ENCODE measurements at regions not wholly inside any gene's neighbourhood (a gene's known extent, or its start where the extent isn't known, plus 50 kb on each side); places are given as distances from the start of the nearest gene placed in this dataset.

DNA sequence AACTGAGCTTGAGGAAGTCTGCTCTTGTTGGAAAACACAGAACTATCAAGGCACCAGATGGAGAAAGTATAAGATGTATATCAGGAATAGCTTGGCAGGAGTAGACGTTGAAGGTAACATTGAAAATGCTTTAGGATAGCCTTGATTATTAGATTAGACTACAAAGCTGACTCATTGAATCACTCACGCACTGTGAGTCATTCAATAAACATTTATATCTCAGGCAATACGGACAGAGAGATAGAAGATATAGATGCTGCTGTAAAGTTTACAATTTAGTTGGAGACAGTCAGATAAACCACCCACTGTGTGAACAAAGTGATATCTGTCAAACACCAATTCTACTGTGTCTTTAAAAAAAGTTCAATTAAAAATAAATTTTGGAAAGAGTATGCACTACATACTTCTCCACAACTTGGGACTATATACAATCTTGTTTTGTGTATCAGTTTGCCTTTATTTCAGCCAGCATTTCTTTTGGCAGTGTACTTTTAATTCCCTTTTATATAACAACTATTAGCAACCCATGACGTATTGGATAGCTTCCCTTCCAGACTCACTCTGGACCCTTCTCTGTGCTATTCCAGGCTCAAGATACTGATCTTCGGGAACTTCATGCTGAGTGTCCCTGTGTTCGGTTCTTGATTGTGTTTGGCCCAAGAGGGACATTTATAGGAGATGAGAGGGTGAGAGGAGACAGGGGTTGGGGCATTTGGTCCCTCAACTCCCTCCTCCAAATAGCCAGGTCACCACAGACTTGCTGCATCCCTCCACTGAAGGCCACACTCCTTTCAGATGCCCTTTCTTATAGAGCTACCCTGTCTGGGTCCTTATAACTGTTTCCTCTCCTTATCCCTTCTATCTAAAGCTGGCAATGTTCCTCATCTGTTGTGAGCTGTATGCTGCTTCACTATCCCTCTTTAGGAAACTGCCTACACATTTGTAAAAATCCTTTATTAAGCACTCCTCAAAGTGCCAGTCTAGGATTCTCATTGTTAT is 176.6 kb upstream of the PTPRK start:
- WGBS, 5 donors = 77 to 89% (median 80%) methylated on average over 6 of the region's 6 CpGs
- no peak for DNase-seq
- no peak overlapping the region for H3K27ac ChIP-seq
- no peaks in the 10 kb centered on the region for H3K27me3 ChIP-seq (replicated peaks in 1 of 7)
- TF ChIP-seq, protein P1, sequence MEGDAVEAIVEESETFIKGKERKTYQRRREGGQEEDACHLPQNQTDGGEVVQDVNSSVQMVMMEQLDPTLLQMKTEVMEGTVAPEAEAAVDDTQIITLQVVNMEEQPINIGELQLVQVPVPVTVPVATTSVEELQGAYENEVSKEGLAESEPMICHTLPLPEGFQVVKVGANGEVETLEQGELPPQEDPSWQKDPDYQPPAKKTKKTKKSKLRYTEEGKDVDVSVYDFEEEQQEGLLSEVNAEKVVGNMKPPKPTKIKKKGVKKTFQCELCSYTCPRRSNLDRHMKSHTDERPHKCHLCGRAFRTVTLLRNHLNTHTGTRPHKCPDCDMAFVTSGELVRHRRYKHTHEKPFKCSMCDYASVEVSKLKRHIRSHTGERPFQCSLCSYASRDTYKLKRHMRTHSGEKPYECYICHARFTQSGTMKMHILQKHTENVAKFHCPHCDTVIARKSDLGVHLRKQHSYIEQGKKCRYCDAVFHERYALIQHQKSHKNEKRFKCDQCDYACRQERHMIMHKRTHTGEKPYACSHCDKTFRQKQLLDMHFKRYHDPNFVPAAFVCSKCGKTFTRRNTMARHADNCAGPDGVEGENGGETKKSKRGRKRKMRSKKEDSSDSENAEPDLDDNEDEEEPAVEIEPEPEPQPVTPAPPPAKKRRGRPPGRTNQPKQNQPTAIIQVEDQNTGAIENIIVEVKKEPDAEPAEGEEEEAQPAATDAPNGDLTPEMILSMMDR (IDR thresholded peaks at IDR 0.05 in 8 of 11, conservative IDR thresholded peaks at IDR 0.05 in 3 of 11) = no peak
- TF ChIP-seq POLR2AphosphoS5 (IDR thresholded peaks at IDR 0.05) = no peak
- TF ChIP-seq POLR2A (IDR thresholded peaks at IDR 0.05) = no peak
- intact Hi-C loops (cut with DNase I; ENCODE audit: low total_unique reads) = no loop called here
- H3K9me3 ChIP-seq = no peaks in the 10 kb centered on the region
- no peaks in the 10 kb centered on the region for H3K4me1 ChIP-seq
- H3K4me3 ChIP-seq = no peak overlapping the region
- H3K36me3 ChIP-seq = no peaks in the 10 kb centered on the region

- H3K36me3 ChIP-seq = no peaks in the 10 kb centered on the region
- H3K9me3 ChIP-seq = no peaks in the 10 kb centered on the region
- H3K27me3 ChIP-seq (replicated peaks in 1 of 7) = no peaks in the 10 kb centered on the region
- DNase-seq = no peak
- intact Hi-C loops (cut with DNase I; ENCODE audit: low total_unique reads) = no loop called here
- H3K4me3 ChIP-seq = no peak overlapping the region
- H3K4me1 ChIP-seq = no peaks in the 10 kb centered on the region
- no peak overlapping the region for H3K27ac ChIP-seq
- TF ChIP-seq POLR2A (IDR thresholded peaks at IDR 0.05) (no peak), POLR2AphosphoS5 (IDR thresholded peaks at IDR 0.05) (no peak)
- TF ChIP-seq, protein P1 (IDR thresholded peaks at IDR 0.05 in 8 of 11, conservative IDR thresholded peaks at IDR 0.05 in 3 of 11) = no peak
- 52 to 80% (median 70%) methylated on average over 1 of the region's 1 CpG for whole genome bisulfite sequencing, 5 donors
Observed at GRCh38 chr6:128694303-128695009, 174.1 kb upstream of the PTPRK start.

DNA sequence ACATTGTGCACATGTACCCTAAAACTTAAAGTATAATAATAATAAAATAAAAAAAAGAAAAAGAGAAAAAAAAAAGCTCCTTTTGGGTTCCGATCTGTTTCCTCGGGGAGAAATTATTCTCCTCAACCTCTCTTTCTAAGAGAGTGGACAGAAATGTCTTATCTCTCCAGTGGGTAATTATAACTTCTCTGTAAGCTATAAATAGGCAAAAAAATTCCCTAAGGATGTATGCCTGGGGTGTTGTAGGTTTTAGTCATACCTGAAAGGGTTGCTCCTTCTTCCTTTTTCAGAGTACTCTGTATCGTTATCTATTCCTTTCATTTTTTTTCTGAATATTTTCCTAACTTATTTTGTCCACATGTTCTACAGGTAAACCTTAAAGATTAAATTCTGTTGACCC is 169.7 kb upstream of the PTPRK start:
- H3K27me3 ChIP-seq (replicated peaks in 1 of 7) = no peaks in the 10 kb centered on the region
- TF ChIP-seq POLR2A (IDR thresholded peaks at IDR 0.05) (no peak), POLR2AphosphoS5 (IDR thresholded peaks at IDR 0.05) (no peak)
- TF ChIP-seq, protein P1 (IDR thresholded peaks at IDR 0.05 in 8 of 11, conservative IDR thresholded peaks at IDR 0.05 in 3 of 11) = no peak
- H3K27ac ChIP-seq = no peak overlapping the region
- intact Hi-C loops (cut with DNase I; ENCODE audit: low total_unique reads) = no loop called here
- H3K4me1 ChIP-seq = no peaks in the 10 kb centered on the region
- H3K36me3 ChIP-seq = no peaks in the 10 kb centered on the region
- no peaks in the 10 kb centered on the region for H3K9me3 ChIP-seq
- H3K4me3 ChIP-seq = no peak overlapping the region
- WGBS, 5 donors = 91 to 93% (median 91%) methylated on average over 3 of the region's 3 CpGs
- DNase-seq = no peak

DNA sequence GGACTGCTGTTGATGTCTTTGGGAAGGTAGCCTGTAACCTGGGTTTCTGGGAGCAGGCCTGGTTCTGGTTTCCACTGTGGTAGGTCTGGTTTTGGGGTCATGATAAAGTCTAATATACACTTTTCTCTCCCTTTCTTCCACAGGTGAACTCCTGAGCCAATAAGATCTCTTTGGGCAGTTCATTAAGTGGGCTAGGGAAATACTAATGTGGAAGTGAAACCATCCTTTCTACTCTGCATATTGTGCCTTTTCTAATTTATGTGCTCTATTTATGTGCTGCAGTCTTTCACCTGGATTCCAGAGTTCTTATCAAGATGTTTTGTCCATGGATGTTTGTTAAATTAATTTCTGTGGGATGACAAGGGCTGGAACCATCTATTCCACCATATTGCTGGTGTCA is 165.7 kb upstream of the PTPRK start:
- TF ChIP-seq POLR2A (IDR thresholded peaks at IDR 0.05) (no peak), POLR2AphosphoS5 (IDR thresholded peaks at IDR 0.05) (no peak)
- TF ChIP-seq, protein P1 (IDR thresholded peaks at IDR 0.05 in 8 of 11, conservative IDR thresholded peaks at IDR 0.05 in 3 of 11) = no peak
- H3K27ac ChIP-seq = no peak overlapping the region
- intact Hi-C loops (cut with DNase I; ENCODE audit: low total_unique reads) = no loop called here
- no peaks in the 10 kb centered on the region for H3K27me3 ChIP-seq (replicated peaks in 1 of 7)
- H3K4me1 ChIP-seq = no peaks in the 10 kb centered on the region
- no peak overlapping the region for H3K4me3 ChIP-seq
- no peaks in the 10 kb centered on the region for H3K9me3 ChIP-seq
- no peaks in the 10 kb centered on the region for H3K36me3 ChIP-seq
- no peak for DNase-seq
